WTC11 (cell line): ENCODE measurements at regions not wholly inside any gene's neighbourhood (a gene's known extent, or its start where the extent isn't known, plus 50 kb on each side); places are given as distances from the start of the nearest gene placed in this dataset.

Source experiments
- ATAC-seq: fragments of 200-7000 bp; cut with Tn5 transposase; 2 replicates; pipeline ENCODE4 v1.10.0; 2021; ENCODE audit warnings: mild to moderate bottlenecking, moderate library complexity
- CTCF ChIA-PET: fragments of 300-600 bp; sonication (Branson Sonifier 250); formaldehyde crosslinking; loops from one replicate; lab custom pipeline; 2021; ENCODE audit warnings: antibody characterized with exemption; lab: Charles Lee
- POLR2A ChIA-PET: fragments of 350-600 bp; sonication (Branson Sonifier 250); formaldehyde crosslinking; loops from one replicate; lab custom pipeline; 2021; ENCODE audit warnings: antibody characterized with exemption; lab: Charles Lee
- DNase-seq: peaks from one replicate; pipeline ENCODE4 v3.0.0; 2021; ENCODE audit warnings: low spot score
- H3K27ac Mint-ChIP-seq: 2 replicates; pipeline ENCODE4 v1.8.0; 2021; ENCODE audit warnings: mixed read lengths
- H3K27me3 Mint-ChIP-seq: 2 replicates; pipeline ENCODE4 v1.8.0; 2021; ENCODE audit warnings: low read depth, mild to moderate bottlenecking, moderate library complexity, mixed read lengths
- H3K36me3 Mint-ChIP-seq: 2 replicates; pipeline ENCODE4 v1.8.0; 2021; ENCODE audit warnings: mixed read lengths
- H3K4me1 Mint-ChIP-seq: 2 replicates; pipeline ENCODE4 v1.8.0; 2022; ENCODE audit warnings: mixed read lengths
- H3K4me3 Mint-ChIP-seq: 2 replicates; pipeline ENCODE4 v1.8.0; 2021; ENCODE audit warnings: mild to moderate bottlenecking, moderate library complexity, mixed read lengths
- H3K9me3 Mint-ChIP-seq: 2 replicates; pipeline ENCODE4 v1.8.0; 2021; ENCODE audit warnings: mixed read lengths
- ATF2 ChIP-seq: sonication (generic); formaldehyde crosslinking; IDR thresholded peaks from 2 replicates; pipeline ENCODE4 v1.8.1; 2022; ENCODE audit warnings: low read depth, missing genetic modification reagents, borderline replicate concordance
- ATF3 ChIP-seq: sonication (generic); formaldehyde crosslinking; conservative IDR thresholded peaks from 2 replicates; pipeline ENCODE4 v1.8.1; 2022; ENCODE audit warnings: mild to moderate bottlenecking, missing genetic modification reagents
- CTCF ChIP-seq: fragments of 200-600 bp; IDR thresholded peaks from 2 replicates; pipeline ENCODE4 v1.8.0; 2022; ENCODE audit warnings: antibody characterized with exemption
- E2F1 ChIP-seq: sonication (generic); formaldehyde crosslinking; IDR thresholded peaks from 2 replicates; pipeline ENCODE4 v1.8.0; 2022; ENCODE audit warnings: mild to moderate bottlenecking, missing genetic modification reagents
- ERG ChIP-seq: fragments of 250-450 bp; sonication (Bioruptor Pico); IDR thresholded peaks from 2 replicates; pipeline ENCODE4 v1.8.0; 2021; ENCODE audit warnings: mild to moderate bottlenecking
- FOXK1 ChIP-seq: sonication (generic); formaldehyde crosslinking; IDR thresholded peaks from 2 replicates; pipeline ENCODE4 v1.8.0; 2022; ENCODE audit warnings: mild to moderate bottlenecking, moderate library complexity, missing genetic modification reagents
- HMGA2 ChIP-seq: fragments of 250-450 bp; sonication (Bioruptor Pico); IDR thresholded peaks from 2 replicates; pipeline ENCODE4 v1.4.0; 2021; ENCODE audit warnings: mild to moderate bottlenecking, moderate library complexity
- JUN ChIP-seq: sonication (generic); formaldehyde crosslinking; IDR thresholded peaks from 2 replicates; pipeline ENCODE4 v1.8.0; 2023; ENCODE audit warnings: mild to moderate bottlenecking, missing genetic modification reagents
- KAT7 ChIP-seq: sonication (generic); formaldehyde crosslinking; IDR thresholded peaks from 2 replicates; pipeline ENCODE4 v1.8.1; 2023; ENCODE audit warnings: missing genetic modification reagents, mild to moderate bottlenecking, borderline replicate concordance
- NR2C2 ChIP-seq: sonication (generic); formaldehyde crosslinking; IDR thresholded peaks from 2 replicates; pipeline ENCODE4 v1.8.0; 2022; ENCODE audit warnings: mild to moderate bottlenecking, missing genetic modification reagents
- NR3C1 ChIP-seq: sonication (generic); formaldehyde crosslinking; conservative IDR thresholded peaks from 2 replicates; pipeline ENCODE4 v1.8.1; 2023; ENCODE audit warnings: low read depth, mild to moderate bottlenecking, missing genetic modification reagents
- PRRX2 ChIP-seq: fragments of 250-450 bp; sonication (Bioruptor Pico); IDR thresholded peaks from 2 replicates; pipeline ENCODE4 v1.8.0; 2021; ENCODE audit warnings: mild to moderate bottlenecking
- RELA ChIP-seq: sonication (generic); formaldehyde crosslinking; IDR thresholded peaks from 2 replicates; pipeline ENCODE4 v1.8.1; 2022; ENCODE audit warnings: missing genetic modification reagents, mild to moderate bottlenecking, borderline replicate concordance
- RORB ChIP-seq: fragments of 250-450 bp; sonication (Bioruptor Pico); IDR thresholded peaks from 2 replicates; pipeline ENCODE4 v1.9.0; 2021; ENCODE audit warnings: mild to moderate bottlenecking
- SMAD3 ChIP-seq: sonication (generic); formaldehyde crosslinking; IDR thresholded peaks from 2 replicates; pipeline ENCODE4 v1.8.0; 2022; ENCODE audit warnings: missing genetic modification reagents, mild to moderate bottlenecking, borderline replicate concordance
- ZMAT4 ChIP-seq: fragments of 250-450 bp; sonication (Bioruptor Pico); IDR thresholded peaks from 2 replicates; pipeline ENCODE4 v1.9.0; 2021; ENCODE audit warnings: mild to moderate bottlenecking
- ZNF281 ChIP-seq: sonication (generic); formaldehyde crosslinking; IDR thresholded peaks from 2 replicates; pipeline ENCODE4 v1.8.0; 2023; ENCODE audit warnings: mild to moderate bottlenecking, missing genetic modification reagents

GRCh38 chr3:182399978-182400737 is 393.1 kb upstream of the ATP11B start:
- Mint-ChIP-seq H3K4me1 (peaks cover 28% of the 10 kb centered on the region), H3K27me3 (no peaks in the 10 kb centered on the region; the same call in 1 of the 2 replicates), H3K4me3 (no peak overlapping the region), H3K36me3 (no peaks in the 10 kb centered on the region), H3K9me3 (peaks cover 3% of the 10 kb centered on the region; the same call in 1 of the 2 replicates), H3K27ac (no peak overlapping the region)
- ATAC-seq (peak; percentile 63; the same call in 1 of the 2 replicates), DNase-seq (no peak)
- ChIA-PET POLR2A (no interaction called here), CTCF (no interaction called here)
- no peak for TF ChIP-seq PRRX2 (CRISPR knock-in tag)
- TF ChIP-seq ATF2 (CRISPR knock-in tag) = no peak
- TF ChIP-seq NR2C2 (CRISPR knock-in tag) = no peak
- TF ChIP-seq, all 79 proteins: peak for 0

- no peaks in the 10 kb centered on the region for H3K36me3 Mint-ChIP-seq
- TF ChIP-seq PRRX2 (CRISPR knock-in tag) = no peak
- TF ChIP-seq, all 79 proteins: peak for 0
- Mint-ChIP-seq H3K9me3 (peaks cover 3% of the 10 kb centered on the region; the same call in 1 of the 2 replicates), H3K4me1 (peaks cover 35% of the 10 kb centered on the region), H3K4me3 (no peak overlapping the region), H3K27me3 (no peaks in the 10 kb centered on the region), H3K27ac (0 out of 2 replicates have a peak overlapping the region, but pooled peaks have one; percentile 60)
- ChIA-PET POLR2A (no interaction called here), CTCF (no interaction called here)
- DNase-seq (no peak), ATAC-seq (peak; percentile 87)
These were observed 392.5 kb upstream of the ATP11B start for GRCh38 chr3:182400838-182401237.

- ATAC-seq (no peak), DNase-seq (no peak)
- no peaks in the 10 kb centered on the region for H3K27me3 Mint-ChIP-seq
- peaks cover 3% of the 10 kb centered on the region for H3K9me3 Mint-ChIP-seq
- POLR2A ChIA-PET = no interaction called here
- no peaks in the 10 kb centered on the region for H3K36me3 Mint-ChIP-seq
- H3K4me1 Mint-ChIP-seq = peaks cover 36% of the 10 kb centered on the region
- no peak overlapping the region for H3K27ac Mint-ChIP-seq
- CTCF ChIA-PET = no interaction called here
- no peak overlapping the region for H3K4me3 Mint-ChIP-seq
- TF ChIP-seq KAT7 = no peak
- no peak for TF ChIP-seq CTCF
- no peak for TF ChIP-seq E2F1
- TF ChIP-seq FOXK1 = no peak
- no peak for TF ChIP-seq RELA (CRISPR knock-in tag)
- no peak for TF ChIP-seq HMGA2 (CRISPR knock-in tag)
- no peak for TF ChIP-seq NR3C1 (CRISPR knock-in tag)
- no peak for TF ChIP-seq ERG (CRISPR knock-in tag)
- TF ChIP-seq ZNF281 = no peak
- no peak for TF ChIP-seq ATF3 (CRISPR knock-in tag)
- no peak for TF ChIP-seq JUN (CRISPR knock-in tag)
- no peak for TF ChIP-seq SMAD3 (CRISPR knock-in tag)
- no peak for TF ChIP-seq ZMAT4 (CRISPR knock-in tag)
- no peak for TF ChIP-seq RORB (CRISPR knock-in tag)
These were observed 389.3 kb upstream of the ATP11B start for GRCh38 chr3:182404031-182404430.
